Bone marrow (tissue), 2 donors: ENCODE measurements at regions not wholly inside any gene's neighbourhood (a gene's known extent, or its start where the extent isn't known, plus 50 kb on each side); places are given as distances from the start of the nearest gene placed in this dataset.
"Not testable (repeated sequence)": the region's sequence is repeated elsewhere in the genome, so short reads cannot be mapped to it uniquely, and the experiment has no call there.

Experiments
- DNase-seq, 2 donors: peaks; one replicate each; lab custom pipeline; 2025; lab: John Stamatoyannopoulos, UW

DNA sequence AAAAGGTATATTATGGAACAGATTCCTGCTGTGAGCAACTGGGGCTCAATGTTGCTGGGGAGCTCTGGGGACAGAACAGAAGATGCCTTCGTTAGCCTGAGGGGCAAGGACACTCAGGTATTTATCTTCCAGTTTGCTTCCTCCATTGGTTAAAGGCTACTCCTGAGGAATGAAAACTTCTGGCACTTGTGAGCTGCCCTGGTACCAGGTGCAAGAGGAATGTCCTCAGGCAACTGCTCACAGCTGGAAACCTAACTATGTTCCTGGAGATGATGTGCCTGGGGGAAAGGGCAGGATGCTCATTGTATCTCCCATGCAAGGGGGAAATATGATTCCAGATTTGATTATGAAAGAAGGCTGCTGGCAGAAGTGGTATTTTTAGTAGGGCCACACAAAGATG, 54.0 kb upstream of the BBX start:
- no peak for DNase-seq

DNA sequence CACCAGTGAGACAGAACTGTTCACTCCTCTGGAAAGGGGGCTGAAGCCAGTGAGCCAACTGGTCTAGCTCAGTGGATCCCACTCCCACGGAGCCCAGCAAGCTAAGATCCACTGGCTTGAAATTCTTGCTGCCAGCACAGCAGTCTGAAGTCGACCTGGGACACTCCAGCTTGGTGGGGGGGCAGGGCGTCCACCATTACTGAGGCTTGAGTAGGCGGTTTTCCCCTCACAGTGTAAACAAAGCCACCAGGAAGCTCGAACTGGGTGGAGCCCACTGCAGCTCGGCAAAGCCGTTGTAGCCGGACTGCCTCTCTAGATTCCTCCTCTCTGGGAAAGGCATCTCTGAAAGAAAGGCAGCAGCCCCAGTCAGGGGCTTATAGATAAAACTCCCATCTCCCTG, 52.3 kb upstream of the BBX start:
- DNase-seq = not testable (repeated sequence)
